ENCODE measurements at regions not wholly inside any gene's neighbourhood (a gene's known extent, or its start where the extent isn't known, plus 50 kb on each side); places are given as distances from the start of the nearest gene placed in this dataset.

GRCh38 chr10:8245131-8245813 lies 190.8 kb downstream of the GATA3 start:
- Histone ChIP-seq H3K4me3 (no peak overlapping the region), H3K9me2 (replicated peaks; ENCODE audit: insufficient read depth) (no peaks in the 10 kb centered on the region), H4K20me1 (ENCODE audit: insufficient read depth, poor library complexity, severe bottlenecking) (no peaks in the 10 kb centered on the region), H3K27ac (no peak overlapping the region), H3K79me2 (no peaks in the 10 kb centered on the region), H3K4me1 (ENCODE audit: insufficient read depth) (no peaks in the 10 kb centered on the region), H3K4me2 (no peak overlapping the region), H3K36me3 (replicated peaks; ENCODE audit: insufficient read depth, low read depth) (no peaks in the 10 kb centered on the region), H3K27me3 (no peaks in the 10 kb centered on the region), H2AFZ (no peak overlapping the region), H3K9me3 (ENCODE audit: low read depth) (no peaks in the 10 kb centered on the region)
- 67% methylated on average over 8 of the region's 8 CpGs for WGBS (ENCODE audit: low lambda C conversion rate, missing lambda C conversion rate)
- DNase-seq (ENCODE audit: low spot score), result no peak
- TF ChIP-seq CTCF (IDR thresholded peaks at IDR 0.05; ENCODE audit: poor library complexity), result no peak

GRCh38 chr10:8245814-8246142 lies 191.3 kb downstream of the GATA3 start:
- no peak for DNase-seq (ENCODE audit: low spot score)
- 87% methylated on average over 3 of the region's 3 CpGs for WGBS (ENCODE audit: low lambda C conversion rate, missing lambda C conversion rate)
- H4K20me1 ChIP-seq (ENCODE audit: insufficient read depth, poor library complexity, severe bottlenecking), result no peaks in the 10 kb centered on the region
- no peak overlapping the region for H3K4me2 ChIP-seq
- H3K4me1 ChIP-seq (ENCODE audit: insufficient read depth), result no peaks in the 10 kb centered on the region
- no peaks in the 10 kb centered on the region for H3K79me2 ChIP-seq
- no peaks in the 10 kb centered on the region for H3K9me3 ChIP-seq (ENCODE audit: low read depth)
- H3K36me3 ChIP-seq (replicated peaks; ENCODE audit: insufficient read depth, low read depth), result no peaks in the 10 kb centered on the region
- no peaks in the 10 kb centered on the region for H3K27me3 ChIP-seq
- H2AFZ ChIP-seq, result no peak overlapping the region
- no peaks in the 10 kb centered on the region for H3K9me2 ChIP-seq (replicated peaks; ENCODE audit: insufficient read depth)
- H3K27ac ChIP-seq, result no peak overlapping the region
- H3K4me3 ChIP-seq, result no peak overlapping the region
- TF ChIP-seq CTCF (IDR thresholded peaks at IDR 0.05; ENCODE audit: poor library complexity), result no peak
- TF ChIP-seq EZH2 (IDR thresholded peaks at IDR 0.05; ENCODE audit: borderline replicate concordance), result no peak
- no peak for TF ChIP-seq EZH2phosphoT487 (IDR thresholded peaks at IDR 0.05; ENCODE audit: low read depth, severe bottlenecking, unreplicated experiment)

- H3K79me2 ChIP-seq, result no peaks in the 10 kb centered on the region
- H3K4me3 ChIP-seq, result no peak overlapping the region
- H3K9me3 ChIP-seq (ENCODE audit: low read depth), result no peaks in the 10 kb centered on the region
- no peaks in the 10 kb centered on the region for H3K9me2 ChIP-seq (replicated peaks; ENCODE audit: insufficient read depth)
- no peak overlapping the region for H3K27ac ChIP-seq
- no peak overlapping the region for H2AFZ ChIP-seq
- H3K4me1 ChIP-seq (ENCODE audit: insufficient read depth), result no peaks in the 10 kb centered on the region
- H3K4me2 ChIP-seq, result no peak overlapping the region
- no peaks in the 10 kb centered on the region for H3K36me3 ChIP-seq (replicated peaks; ENCODE audit: insufficient read depth, low read depth)
- TF ChIP-seq EZH2phosphoT487 (IDR thresholded peaks at IDR 0.05; ENCODE audit: low read depth, severe bottlenecking, unreplicated experiment) (no peak), CTCF (IDR thresholded peaks at IDR 0.05; ENCODE audit: poor library complexity) (no peak), EZH2 (IDR thresholded peaks at IDR 0.05; ENCODE audit: borderline replicate concordance) (no peak)
- DNase-seq (ENCODE audit: low spot score), result no peak
- WGBS (ENCODE audit: low lambda C conversion rate, missing lambda C conversion rate), result 88% methylated on average over 2 of the region's 2 CpGs
- no peaks in the 10 kb centered on the region for H3K27me3 ChIP-seq
- no peaks in the 10 kb centered on the region for H4K20me1 ChIP-seq (ENCODE audit: insufficient read depth, poor library complexity, severe bottlenecking)
Observed at GRCh38 chr10:8246548-8246947, 192.1 kb downstream of the GATA3 start.

- 100% methylated on average over 2 of the region's 2 CpGs for WGBS (ENCODE audit: low lambda C conversion rate, missing lambda C conversion rate)
Observed at GRCh38 chr10:8247191-8247590, 192.7 kb downstream of the GATA3 start.

More at GRCh38 chr10:8247191-8247590, 192.7 kb downstream of the GATA3 start:
- no peaks in the 10 kb centered on the region for H3K79me2 ChIP-seq
- no peak overlapping the region for H2AFZ ChIP-seq
- H3K4me3 ChIP-seq, result no peak overlapping the region
- H3K9me2 ChIP-seq (replicated peaks; ENCODE audit: insufficient read depth), result no peaks in the 10 kb centered on the region
- TF ChIP-seq CTCF (IDR thresholded peaks at IDR 0.05; ENCODE audit: poor library complexity), result no peak
- no peak for TF ChIP-seq EZH2phosphoT487 (IDR thresholded peaks at IDR 0.05; ENCODE audit: low read depth, severe bottlenecking, unreplicated experiment)
- TF ChIP-seq EZH2 (IDR thresholded peaks at IDR 0.05; ENCODE audit: borderline replicate concordance), result no peak
- DNase-seq (ENCODE audit: low spot score), result no peak
- no peaks in the 10 kb centered on the region for H3K9me3 ChIP-seq (ENCODE audit: low read depth)
- no peaks in the 10 kb centered on the region for H3K4me1 ChIP-seq (ENCODE audit: insufficient read depth)
- H3K36me3 ChIP-seq (replicated peaks; ENCODE audit: insufficient read depth, low read depth), result no peaks in the 10 kb centered on the region
- no peaks in the 10 kb centered on the region for H3K27me3 ChIP-seq
- H3K27ac ChIP-seq, result no peak overlapping the region
- no peak overlapping the region for H3K4me2 ChIP-seq
- H4K20me1 ChIP-seq (ENCODE audit: insufficient read depth, poor library complexity, severe bottlenecking), result no peaks in the 10 kb centered on the region
